Chondrocyte (in vitro differentiated cells): ENCODE measurements at regions not wholly inside any gene's neighbourhood (a gene's known extent, or its start where the extent isn't known, plus 50 kb on each side); places are given as distances from the start of the nearest gene placed in this dataset.
"Not testable (repeated sequence)": the region's sequence is repeated elsewhere in the genome, so short reads cannot be mapped to it uniquely, and the experiment has no call there.

Experiments used
- DNase-seq: peaks from one replicate; pipeline ENCODE4 v3.0.0; 2021; ENCODE audit warnings: mixed read lengths, low spot score
- H3K27ac Mint-ChIP-seq: one replicate; pipeline ENCODE4 v1.8.0; 2021; ENCODE audit warnings: mild to moderate bottlenecking, moderate library complexity, mixed read lengths; ENCODE audit not compliant: unreplicated experiment
- H3K27me3 Mint-ChIP-seq: 2 replicates; pipeline ENCODE4 v1.8.0; 2021; ENCODE audit warnings: low read depth, mixed read lengths
- H3K36me3 Mint-ChIP-seq: 2 replicates; pipeline ENCODE4 v1.8.0; 2021; ENCODE audit warnings: low read depth, mixed read lengths
- H3K4me1 Mint-ChIP-seq: 2 replicates; pipeline ENCODE4 v1.8.0; 2021; ENCODE audit warnings: low read depth, mild to moderate bottlenecking, mixed read lengths
- H3K4me3 Mint-ChIP-seq: one replicate; pipeline ENCODE4 v1.8.0; 2021; ENCODE audit warnings: mild to moderate bottlenecking, moderate library complexity, mixed read lengths; ENCODE audit not compliant: unreplicated experiment
- H3K9me3 Mint-ChIP-seq: 2 replicates; pipeline ENCODE4 v1.8.0; 2021; ENCODE audit warnings: low read depth, mixed read lengths

DNA sequence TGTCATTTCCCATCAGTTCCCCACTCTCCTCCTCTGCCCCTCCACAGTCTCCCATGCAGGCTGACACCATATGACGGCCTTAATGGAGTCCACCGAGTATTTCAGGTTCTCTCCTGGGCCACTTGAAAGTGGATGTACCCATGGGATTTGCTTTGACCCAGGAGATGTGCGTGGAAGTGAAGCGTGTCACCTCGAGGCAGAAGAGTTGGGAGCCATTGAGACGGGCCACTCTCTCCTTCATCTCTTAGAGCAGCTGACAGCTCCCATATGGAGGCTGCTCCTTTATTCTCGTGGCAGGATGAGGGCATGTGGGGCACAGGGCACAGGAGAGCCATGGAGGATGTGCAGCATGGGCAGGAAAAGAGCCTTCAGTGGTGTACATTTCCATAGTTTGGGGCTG, 144.7 kb upstream of the CRYM start:
- not testable (repeated sequence) for DNase-seq, H3K36me3 Mint-ChIP-seq, H3K4me3 Mint-ChIP-seq, H3K4me1 Mint-ChIP-seq, H3K27me3 Mint-ChIP-seq, H3K27ac Mint-ChIP-seq, H3K9me3 Mint-ChIP-seq

DNA sequence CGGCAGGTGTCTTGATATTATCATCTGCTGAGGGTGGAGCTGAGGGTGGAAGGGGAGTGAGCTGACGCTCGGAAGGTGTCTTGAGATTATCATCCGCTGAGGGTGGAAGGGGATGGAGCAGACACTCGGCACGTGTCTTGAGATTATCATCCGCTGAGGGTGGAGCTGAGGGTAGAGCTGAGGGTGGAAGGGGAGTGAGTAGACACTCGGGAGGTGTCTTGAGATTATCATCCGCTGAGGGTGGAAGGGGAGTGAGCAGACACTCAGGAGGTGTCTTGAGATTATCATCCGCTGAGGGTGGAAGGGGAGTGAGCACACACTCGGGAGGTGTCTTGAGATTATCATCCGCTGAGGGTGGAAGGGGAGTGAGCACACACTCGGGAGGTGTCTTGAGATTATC, 126.6 kb upstream of the CRYM start:
- H3K4me3 Mint-ChIP-seq, H3K4me1 Mint-ChIP-seq, DNase-seq, H3K27ac Mint-ChIP-seq, H3K9me3 Mint-ChIP-seq, H3K27me3 Mint-ChIP-seq, H3K36me3 Mint-ChIP-seq: not testable (repeated sequence)

DNA sequence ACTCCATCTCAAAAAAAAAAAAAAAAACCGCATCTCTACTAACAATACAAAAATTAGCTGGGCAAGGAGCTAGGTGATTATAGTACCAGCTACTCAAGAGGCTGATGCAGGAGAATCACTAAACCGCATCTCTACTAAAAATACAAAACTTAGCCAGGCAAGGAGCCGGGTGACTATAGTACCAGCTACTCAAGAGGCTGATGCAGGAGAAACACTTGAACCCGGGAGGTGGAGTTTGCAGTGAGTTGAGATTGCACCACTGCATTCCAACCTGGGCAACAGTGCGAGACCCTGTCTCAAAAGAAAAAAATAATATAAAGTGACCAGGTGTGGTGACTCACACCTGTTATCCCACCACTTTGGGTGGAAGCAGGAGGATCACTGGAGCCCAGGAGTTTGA, 119.8 kb upstream of the CRYM start:
- not testable (repeated sequence) for H3K4me3 Mint-ChIP-seq, H3K27ac Mint-ChIP-seq, H3K9me3 Mint-ChIP-seq, H3K27me3 Mint-ChIP-seq, H3K36me3 Mint-ChIP-seq, H3K4me1 Mint-ChIP-seq, DNase-seq

DNA sequence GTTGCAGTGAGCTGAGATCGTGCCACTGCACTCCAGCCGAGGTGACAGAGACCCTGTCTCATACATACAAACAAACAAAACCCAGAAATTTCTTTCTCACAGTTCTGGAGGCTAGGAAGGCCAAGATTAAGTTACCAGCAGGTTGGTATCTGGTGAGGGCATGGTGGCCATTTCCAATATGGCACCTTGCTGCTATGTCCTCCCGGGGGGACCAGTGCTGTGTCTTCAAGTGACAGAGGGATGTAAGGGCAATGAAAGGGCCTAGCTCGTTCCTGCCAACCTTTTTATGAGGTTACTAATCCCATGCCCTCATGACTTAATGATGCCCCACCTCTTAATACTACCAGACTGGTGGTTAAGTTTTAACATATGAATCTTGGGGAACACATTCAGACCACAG, 118.5 kb upstream of the CRYM start:
- H3K4me3 Mint-ChIP-seq, H3K9me3 Mint-ChIP-seq, H3K36me3 Mint-ChIP-seq, H3K4me1 Mint-ChIP-seq, H3K27ac Mint-ChIP-seq, H3K27me3 Mint-ChIP-seq, DNase-seq: not testable (repeated sequence)

DNA sequence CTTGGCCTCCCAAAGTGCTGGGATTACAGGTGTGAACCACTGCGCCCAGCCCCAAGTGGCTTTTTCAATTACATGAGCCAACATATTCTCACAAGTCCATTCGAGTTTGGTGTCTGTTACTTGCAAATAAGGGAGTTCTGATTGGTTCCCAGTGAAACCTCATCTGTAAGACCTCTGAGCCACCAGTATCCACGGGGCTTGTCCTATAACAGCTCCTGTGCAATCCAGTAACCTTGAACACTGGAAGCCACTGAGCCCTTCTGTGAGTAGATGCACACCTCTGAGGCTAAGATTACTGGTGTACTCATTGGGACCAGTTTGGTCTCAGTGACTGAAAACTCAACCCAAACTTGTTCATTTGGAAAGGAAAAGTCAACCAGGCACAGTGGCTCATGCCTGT, 112.5 kb upstream of the CRYM start:
- not testable (repeated sequence) for H3K36me3 Mint-ChIP-seq, H3K27ac Mint-ChIP-seq, H3K27me3 Mint-ChIP-seq, H3K4me1 Mint-ChIP-seq, H3K4me3 Mint-ChIP-seq, H3K9me3 Mint-ChIP-seq, DNase-seq

DNA sequence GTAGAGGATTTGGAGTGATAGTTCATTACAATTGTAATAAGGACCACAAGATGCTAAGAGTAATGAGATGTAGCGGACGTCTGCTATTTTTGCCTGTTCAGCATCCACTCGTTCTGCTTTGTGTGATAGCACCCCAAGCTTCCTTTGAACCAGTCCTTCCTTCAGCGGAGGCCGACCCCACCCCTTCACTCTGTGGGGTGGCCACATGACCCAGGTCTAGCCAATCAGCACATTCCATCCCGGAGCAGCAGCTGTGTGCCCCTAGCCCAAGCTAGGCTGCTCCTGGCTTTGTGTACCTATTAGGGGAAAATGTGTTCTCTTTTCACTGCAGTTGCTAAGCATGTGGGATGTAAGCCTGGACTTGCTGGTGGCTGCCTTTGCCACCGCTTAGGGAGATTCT, 111.8 kb upstream of the CRYM start:
- not testable (repeated sequence) for H3K27me3 Mint-ChIP-seq, H3K27ac Mint-ChIP-seq, H3K4me1 Mint-ChIP-seq, H3K36me3 Mint-ChIP-seq, DNase-seq, H3K9me3 Mint-ChIP-seq, H3K4me3 Mint-ChIP-seq

DNA sequence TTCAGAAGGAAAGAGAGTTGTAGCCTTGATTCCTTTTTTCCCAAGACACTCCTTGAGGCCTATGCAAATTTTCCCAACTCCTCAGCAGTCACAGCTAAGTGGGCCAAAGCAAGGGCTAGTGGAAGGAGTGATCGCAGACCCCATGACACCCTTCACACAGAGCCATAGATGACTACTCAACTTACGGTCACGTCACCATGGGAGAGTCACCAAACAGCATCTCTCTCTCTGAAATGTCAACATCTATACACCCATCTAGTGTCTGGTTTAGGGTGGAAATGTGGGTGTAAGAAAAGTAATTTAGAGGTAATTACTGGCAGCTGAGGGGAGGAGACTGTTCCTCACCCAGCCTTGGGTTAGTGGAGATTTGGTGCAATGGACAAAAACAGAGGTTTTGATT, 109.7 kb upstream of the CRYM start:
- H3K9me3 Mint-ChIP-seq, H3K4me1 Mint-ChIP-seq, H3K4me3 Mint-ChIP-seq, DNase-seq, H3K27ac Mint-ChIP-seq, H3K27me3 Mint-ChIP-seq, H3K36me3 Mint-ChIP-seq: not testable (repeated sequence)

DNA sequence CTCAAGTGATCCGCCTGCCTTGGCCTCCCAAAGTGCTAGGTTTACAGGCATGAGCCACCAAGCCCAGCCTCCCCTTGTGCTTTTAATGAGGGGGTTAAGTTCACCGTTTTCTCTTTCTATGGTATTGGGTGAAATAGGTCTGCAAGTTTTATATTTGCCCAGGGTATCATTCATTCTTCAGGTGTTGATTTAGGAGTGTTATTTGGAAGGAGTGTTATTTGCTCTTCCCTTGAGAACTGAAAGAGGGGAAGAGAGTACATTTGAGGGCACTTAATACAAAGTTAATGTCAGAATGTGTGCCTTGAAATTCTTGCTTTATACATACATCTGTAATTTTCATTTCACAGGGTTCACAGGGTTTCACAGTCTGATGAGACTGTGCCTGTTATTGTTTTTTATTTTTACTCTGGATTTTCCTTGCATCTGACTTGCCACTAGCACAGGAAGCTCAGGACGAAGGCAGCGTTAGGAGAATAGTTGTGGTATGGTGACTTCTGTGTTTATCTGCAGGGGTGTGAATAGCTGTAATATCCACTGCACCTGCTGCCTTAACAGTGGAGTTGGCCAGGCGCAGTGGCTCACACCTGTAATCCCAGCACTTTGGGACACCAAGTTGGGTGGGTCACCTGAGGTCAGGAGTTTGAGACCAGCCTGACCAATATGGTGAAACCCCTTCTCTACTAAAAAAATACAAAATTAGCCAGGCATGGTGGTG, 108.3 kb upstream of the CRYM start:
- H3K27me3 Mint-ChIP-seq, H3K4me1 Mint-ChIP-seq, H3K9me3 Mint-ChIP-seq, H3K36me3 Mint-ChIP-seq, DNase-seq, H3K4me3 Mint-ChIP-seq, H3K27ac Mint-ChIP-seq: not testable (repeated sequence)

DNA sequence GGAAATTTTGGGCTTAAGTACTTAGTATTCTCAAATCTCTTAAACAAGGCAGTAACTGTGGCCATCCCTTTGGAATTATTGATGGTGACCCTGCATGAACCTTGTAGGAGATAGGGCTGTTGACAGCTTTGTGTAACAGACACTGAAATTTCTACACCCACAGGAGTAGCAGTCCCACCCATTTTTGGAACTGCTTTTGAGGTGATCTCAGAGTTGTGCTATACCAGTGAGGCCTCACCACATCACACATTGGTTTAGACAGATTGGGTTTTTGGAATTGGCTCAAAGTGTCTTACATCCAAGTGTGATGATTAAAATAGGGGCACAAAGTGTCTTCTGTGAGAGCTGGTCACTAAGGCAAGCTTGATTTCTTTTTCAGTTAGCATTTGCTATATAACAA, 105.6 kb upstream of the CRYM start:
- not testable (repeated sequence) for H3K27me3 Mint-ChIP-seq, H3K4me3 Mint-ChIP-seq, DNase-seq, H3K4me1 Mint-ChIP-seq, H3K27ac Mint-ChIP-seq, H3K9me3 Mint-ChIP-seq, H3K36me3 Mint-ChIP-seq

DNA sequence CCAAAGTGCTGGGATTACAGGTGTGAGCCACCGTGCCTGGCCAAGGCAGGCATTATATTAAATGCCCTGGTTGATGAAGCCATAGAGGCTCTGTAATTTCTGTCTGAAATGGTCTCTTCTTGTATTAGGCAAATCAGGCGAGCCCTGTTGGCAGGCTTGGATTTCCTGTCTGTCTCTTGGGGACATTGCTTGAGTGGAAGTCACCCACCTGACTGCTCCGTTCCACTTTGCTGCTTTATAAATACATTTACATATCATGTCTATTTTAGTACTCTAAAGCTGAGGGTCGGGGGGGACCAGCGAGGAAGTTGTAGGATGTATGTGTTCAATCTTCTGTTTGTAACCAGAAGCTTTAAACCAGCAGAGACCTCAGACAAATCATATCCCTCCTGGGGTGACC, 101.6 kb upstream of the CRYM start:
- not testable (repeated sequence) for DNase-seq, H3K27ac Mint-ChIP-seq, H3K4me1 Mint-ChIP-seq, H3K9me3 Mint-ChIP-seq, H3K36me3 Mint-ChIP-seq, H3K4me3 Mint-ChIP-seq, H3K27me3 Mint-ChIP-seq

DNA sequence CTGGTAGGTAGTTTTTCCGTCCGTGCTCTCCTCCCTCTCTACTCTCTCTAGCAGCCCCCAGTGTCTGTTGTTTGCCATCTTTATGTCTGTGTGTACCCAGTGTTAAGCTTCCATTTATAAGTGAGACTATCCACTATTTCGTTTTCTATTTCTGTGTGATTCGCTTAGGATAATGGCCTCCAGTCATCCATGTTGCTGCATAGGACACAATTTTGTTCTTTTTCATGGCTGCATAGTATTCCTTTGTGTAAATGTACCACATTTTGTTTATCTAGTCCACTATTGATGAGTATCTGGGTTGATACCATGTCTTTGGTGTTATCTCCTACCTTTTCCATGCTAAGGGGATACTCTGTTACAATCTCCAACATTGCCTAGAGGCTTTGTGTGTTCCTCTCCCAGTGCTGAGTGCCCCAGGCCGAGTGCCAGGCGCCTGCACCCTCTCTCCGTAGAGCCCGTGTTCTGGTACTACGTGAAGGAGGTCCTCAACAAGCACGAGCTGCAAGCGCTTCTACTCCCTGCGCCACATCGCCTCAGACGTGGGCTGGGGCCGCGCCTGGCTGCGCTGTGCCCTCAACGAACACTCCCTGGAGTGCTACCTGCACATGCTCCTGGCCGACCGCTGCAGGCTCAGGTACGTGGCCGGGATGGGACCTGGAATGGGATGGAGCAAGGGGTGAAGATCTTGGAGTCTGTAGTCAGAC, 98.3 kb upstream of the CRYM start:
- not testable (repeated sequence) for H3K36me3 Mint-ChIP-seq, H3K9me3 Mint-ChIP-seq, H3K27me3 Mint-ChIP-seq

DNA sequence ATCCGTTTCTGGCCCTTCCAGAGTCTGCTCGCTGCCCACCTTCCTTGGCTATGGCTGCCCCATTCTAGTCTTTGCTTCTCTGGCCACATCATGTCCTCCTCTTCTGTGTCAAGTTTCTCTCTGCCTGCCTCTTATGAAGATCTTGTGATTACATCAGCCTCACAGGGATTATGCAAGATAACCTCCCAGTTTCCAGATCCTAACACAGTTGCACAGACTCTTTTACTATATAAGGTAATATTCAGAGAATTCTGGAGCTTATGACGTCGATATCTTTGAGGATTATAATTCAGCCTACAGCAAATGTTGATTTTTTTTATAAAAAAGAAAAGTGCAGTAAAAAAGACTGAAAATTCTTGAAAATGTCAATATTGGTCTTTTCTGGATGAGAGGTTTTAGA, 97.2 kb upstream of the CRYM start:
- not testable (repeated sequence) for H3K4me3 Mint-ChIP-seq, H3K9me3 Mint-ChIP-seq, H3K27me3 Mint-ChIP-seq, DNase-seq, H3K27ac Mint-ChIP-seq, H3K36me3 Mint-ChIP-seq, H3K4me1 Mint-ChIP-seq

More for the DNA sequence above, 98.3 kb upstream of the CRYM start:
- H3K27ac Mint-ChIP-seq, H3K4me3 Mint-ChIP-seq, DNase-seq, H3K4me1 Mint-ChIP-seq: not testable (repeated sequence)

DNA sequence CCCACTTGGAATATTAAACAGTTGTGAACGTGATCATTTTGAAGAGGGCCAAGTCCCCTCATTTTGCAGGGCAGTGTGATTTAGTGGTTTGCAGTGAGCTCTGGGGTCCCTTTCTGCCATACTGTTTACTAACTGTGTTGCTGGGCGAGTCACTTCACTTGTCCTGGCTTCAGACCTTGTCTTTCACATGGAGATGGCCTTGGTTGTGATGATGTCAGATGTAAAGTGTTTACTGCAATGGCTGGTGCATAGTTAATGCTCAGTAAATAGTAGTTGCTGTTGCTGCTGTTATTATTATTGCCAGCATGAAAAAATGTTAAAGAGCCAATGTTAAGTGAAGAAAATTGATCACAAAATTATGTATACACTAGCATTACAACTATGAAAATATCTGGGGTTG, 95.4 kb upstream of the CRYM start:
- not testable (repeated sequence) for H3K9me3 Mint-ChIP-seq, H3K36me3 Mint-ChIP-seq, H3K27me3 Mint-ChIP-seq, DNase-seq, H3K4me3 Mint-ChIP-seq, H3K4me1 Mint-ChIP-seq, H3K27ac Mint-ChIP-seq
